Choroid plexus epithelial cell (primary cell): ENCODE measurements at regions not wholly inside any gene's neighbourhood (a gene's known extent, or its start where the extent isn't known, plus 50 kb on each side); places are given as distances from the start of the nearest gene placed in this dataset.

Experiments used
- DNase-seq: peaks from one replicate; pipeline ENCODE4 v3.0.0-alpha.2; 2010; ENCODE audit warnings: low read depth
- H3K4me3 ChIP-seq: 2 replicates; pipeline ENCODE4 v1.5.1; 2011; ENCODE audit warnings: low read depth, mild to moderate bottlenecking, control low read depth, low read length, moderate library complexity
- TF ChIP-seq, protein P1 (sequence below): conservative IDR thresholded peaks from 2 replicates; pipeline ENCODE4 v1.5.1; 2011; ENCODE audit warnings: low read depth, mild to moderate bottlenecking, control low read depth, inconsistent platforms, low read length, moderate library complexity

DNA sequence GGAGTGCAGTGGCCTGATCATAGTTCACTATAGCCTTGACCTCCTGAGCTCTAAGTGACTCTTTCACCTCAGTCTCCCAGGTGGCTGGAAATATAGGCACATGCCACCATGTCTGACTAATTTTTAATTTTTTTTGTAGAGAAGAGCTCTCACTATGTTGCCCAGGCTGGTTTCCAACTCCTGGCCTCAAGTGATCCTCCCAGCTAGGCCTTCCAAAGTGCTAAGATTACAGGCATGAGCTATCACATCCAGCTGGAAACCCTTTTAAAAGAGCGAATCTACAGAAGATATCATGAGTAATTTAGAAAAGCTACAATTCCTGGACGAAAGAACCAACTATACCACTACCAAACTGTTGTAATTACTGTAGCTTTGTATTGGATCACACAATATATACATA lies 394.4 kb upstream of the AUTS2 start:
- no peak for DNase-seq
- no peak overlapping the region for H3K4me3 ChIP-seq
- TF ChIP-seq, protein P1, sequence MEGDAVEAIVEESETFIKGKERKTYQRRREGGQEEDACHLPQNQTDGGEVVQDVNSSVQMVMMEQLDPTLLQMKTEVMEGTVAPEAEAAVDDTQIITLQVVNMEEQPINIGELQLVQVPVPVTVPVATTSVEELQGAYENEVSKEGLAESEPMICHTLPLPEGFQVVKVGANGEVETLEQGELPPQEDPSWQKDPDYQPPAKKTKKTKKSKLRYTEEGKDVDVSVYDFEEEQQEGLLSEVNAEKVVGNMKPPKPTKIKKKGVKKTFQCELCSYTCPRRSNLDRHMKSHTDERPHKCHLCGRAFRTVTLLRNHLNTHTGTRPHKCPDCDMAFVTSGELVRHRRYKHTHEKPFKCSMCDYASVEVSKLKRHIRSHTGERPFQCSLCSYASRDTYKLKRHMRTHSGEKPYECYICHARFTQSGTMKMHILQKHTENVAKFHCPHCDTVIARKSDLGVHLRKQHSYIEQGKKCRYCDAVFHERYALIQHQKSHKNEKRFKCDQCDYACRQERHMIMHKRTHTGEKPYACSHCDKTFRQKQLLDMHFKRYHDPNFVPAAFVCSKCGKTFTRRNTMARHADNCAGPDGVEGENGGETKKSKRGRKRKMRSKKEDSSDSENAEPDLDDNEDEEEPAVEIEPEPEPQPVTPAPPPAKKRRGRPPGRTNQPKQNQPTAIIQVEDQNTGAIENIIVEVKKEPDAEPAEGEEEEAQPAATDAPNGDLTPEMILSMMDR = no peak

GRCh38 chr7:69204943-69205342 lies 393.3 kb upstream of the AUTS2 start:
- no peak for DNase-seq
- H3K4me3 ChIP-seq = no peak overlapping the region
- TF ChIP-seq, protein P1 = no peak

GRCh38 chr7:69205581-69205980 lies 392.7 kb upstream of the AUTS2 start:
- DNase-seq = no peak
- no peak overlapping the region for H3K4me3 ChIP-seq
- TF ChIP-seq, protein P1 = no peak

DNA sequence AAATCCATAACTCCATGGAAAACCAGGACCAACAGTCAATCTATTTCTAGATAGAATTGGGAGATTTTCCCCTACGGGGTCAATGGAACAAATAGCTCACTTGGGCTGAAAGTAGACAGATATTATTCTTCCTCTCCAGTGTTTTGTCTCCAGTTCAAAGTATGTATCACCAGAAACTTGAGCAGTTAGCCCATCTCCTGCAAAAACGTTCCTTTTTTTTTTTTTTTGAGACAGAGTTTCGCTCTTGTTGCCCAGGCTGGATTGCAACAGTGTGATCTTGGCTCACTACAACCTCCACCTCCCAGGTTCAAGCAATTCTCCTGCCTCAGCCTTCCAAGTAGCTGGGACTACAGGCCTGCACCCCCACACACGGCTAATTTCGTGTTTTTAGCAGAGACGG lies 390.0 kb upstream of the AUTS2 start:
- no peak overlapping the region for H3K4me3 ChIP-seq
- DNase-seq = no peak
- TF ChIP-seq, protein P1 = no peak

GRCh38 chr7:69208848-69209247 lies 389.4 kb upstream of the AUTS2 start:
- no peak overlapping the region for H3K4me3 ChIP-seq
- TF ChIP-seq, protein P1 = no peak
- DNase-seq = no peak

DNA sequence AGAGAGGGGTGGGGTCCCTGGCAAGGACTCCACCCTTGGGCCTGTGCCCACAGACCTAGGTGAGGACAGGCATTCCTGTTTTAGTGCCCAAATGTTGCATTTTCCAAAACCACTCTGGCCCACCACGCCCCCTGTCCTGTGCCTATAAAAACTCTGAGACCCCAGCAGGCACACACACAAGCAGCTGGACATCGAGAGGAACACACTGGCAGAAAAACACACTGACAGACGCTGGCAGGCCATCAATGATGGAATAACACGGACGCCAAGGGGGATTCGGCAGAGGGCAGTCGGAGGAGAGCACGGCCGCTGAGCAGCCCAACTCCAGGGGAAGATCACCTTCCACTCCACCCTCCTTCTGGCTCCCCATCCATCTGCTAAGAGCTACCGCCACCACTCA lies 386.9 kb upstream of the AUTS2 start:
- no peak for DNase-seq
- H3K4me3 ChIP-seq = no peak overlapping the region
- TF ChIP-seq, protein P1 = no peak

- TF ChIP-seq, protein P1 = no peak
- DNase-seq = no peak
- no peak overlapping the region for H3K4me3 ChIP-seq
Measured at GRCh38 chr7:69211739-69212138, 386.5 kb upstream of the AUTS2 start.
